Neural progenitor cell (in vitro differentiated cells): ENCODE measurements at regions not wholly inside any gene's neighbourhood (a gene's known extent, or its start where the extent isn't known, plus 50 kb on each side); places are given as distances from the start of the nearest gene placed in this dataset.

ENCODE experiments used
- CTCF ChIP-seq: fragments of 200-600 bp; sonication (generic); IDR thresholded peaks from 2 replicates; pipeline ENCODE4 v1.5.1; 2017; ENCODE audit warnings: antibody characterized with exemption, mild to moderate bottlenecking
- EZH2 ChIP-seq: fragments of 200-600 bp; sonication (generic); IDR thresholded peaks from 2 replicates; pipeline ENCODE4 v1.6.1; 2017; ENCODE audit warnings: antibody characterized with exemption, mild to moderate bottlenecking, moderate library complexity
- EZH2phosphoT487 ChIP-seq: fragments of 200-600 bp; sonication (generic); IDR thresholded peaks from 2 replicates; pipeline ENCODE4 v1.6.1; 2017; ENCODE audit warnings: antibody characterized with exemption

- TF ChIP-seq EZH2: no peak
- TF ChIP-seq CTCF: no peak
- TF ChIP-seq EZH2phosphoT487: no peak
Measured at GRCh38 chr18:1487457-1487856, 582.8 kb downstream of the ADCYAP1 start.
